ACHN (cell line): ENCODE measurements at regions not wholly inside any gene's neighbourhood (a gene's known extent, or its start where the extent isn't known, plus 50 kb on each side); places are given as distances from the start of the nearest gene placed in this dataset.

Experiments
- DNase-seq: peaks from one replicate; pipeline ENCODE4 v3.0.0-alpha.2; 2015
- in situ Hi-C: cut with HindIII; loops from 2 replicates; pipeline ENCODE4 v1.10.0; 2017; ENCODE audit warnings: low sequenced_read_pairs, low pct_ligation_motif_present, low pct_unique_long_range_greater_than_20kb

GRCh38 chr18:72122103-72122502 is 422.0 kb downstream of the CBLN2 start:
- in situ Hi-C loops = no loop called here
- no peak for DNase-seq

- no peak for DNase-seq
- in situ Hi-C loops = no loop called here
These were observed 425.1 kb downstream of the CBLN2 start for GRCh38 chr18:72119082-72119481.

DNA sequence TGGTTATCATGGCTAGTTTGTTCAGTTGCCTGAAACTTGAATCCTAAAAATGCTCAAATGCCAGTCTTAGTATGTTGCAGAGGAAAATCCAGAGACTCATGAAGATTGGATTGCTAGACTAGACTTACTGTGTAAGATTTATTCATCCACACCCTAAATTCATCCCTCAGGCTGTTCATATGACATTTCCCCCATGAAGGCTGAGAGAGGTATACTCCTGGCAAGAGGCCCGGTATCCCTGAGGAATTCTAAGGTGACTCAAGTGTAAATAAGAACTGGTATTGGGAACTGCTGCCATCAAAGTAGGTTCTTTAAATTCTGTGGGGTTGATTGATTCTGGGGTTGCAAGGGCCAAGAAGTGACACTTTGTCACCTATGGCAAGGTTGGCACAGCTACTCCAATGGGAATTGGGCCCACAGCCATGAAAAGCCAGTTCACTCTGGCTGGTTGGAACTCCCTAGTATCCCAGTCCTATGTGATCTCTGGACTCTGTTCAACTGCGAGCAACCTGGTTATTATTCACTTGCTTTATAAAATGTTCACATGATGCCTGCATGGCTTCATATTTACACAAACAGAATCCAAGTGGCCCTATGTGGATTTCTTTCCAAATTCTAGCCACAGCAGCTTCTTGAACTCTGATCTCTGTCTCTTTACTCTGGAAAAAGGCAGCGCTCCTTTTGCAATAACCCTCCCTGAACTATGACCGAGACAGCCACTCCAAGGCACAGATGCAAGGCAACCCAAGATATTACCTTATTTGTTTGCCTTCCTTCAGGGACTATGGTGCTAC is 429.1 kb downstream of the CBLN2 start:
- in situ Hi-C loops = no loop called here
- DNase-seq = no peak

- peak; percentile 47 for DNase-seq
- in situ Hi-C loops = no loop called here
These were observed 436.3 kb downstream of the CBLN2 start for GRCh38 chr18:72107647-72108383.

GRCh38 chr18:72104851-72105250 is 439.3 kb downstream of the CBLN2 start:
- in situ Hi-C loops = no loop called here
- DNase-seq = no peak

GRCh38 chr18:72102412-72102811 is 441.7 kb downstream of the CBLN2 start:
- DNase-seq = no peak
- in situ Hi-C loops = no loop called here

DNA sequence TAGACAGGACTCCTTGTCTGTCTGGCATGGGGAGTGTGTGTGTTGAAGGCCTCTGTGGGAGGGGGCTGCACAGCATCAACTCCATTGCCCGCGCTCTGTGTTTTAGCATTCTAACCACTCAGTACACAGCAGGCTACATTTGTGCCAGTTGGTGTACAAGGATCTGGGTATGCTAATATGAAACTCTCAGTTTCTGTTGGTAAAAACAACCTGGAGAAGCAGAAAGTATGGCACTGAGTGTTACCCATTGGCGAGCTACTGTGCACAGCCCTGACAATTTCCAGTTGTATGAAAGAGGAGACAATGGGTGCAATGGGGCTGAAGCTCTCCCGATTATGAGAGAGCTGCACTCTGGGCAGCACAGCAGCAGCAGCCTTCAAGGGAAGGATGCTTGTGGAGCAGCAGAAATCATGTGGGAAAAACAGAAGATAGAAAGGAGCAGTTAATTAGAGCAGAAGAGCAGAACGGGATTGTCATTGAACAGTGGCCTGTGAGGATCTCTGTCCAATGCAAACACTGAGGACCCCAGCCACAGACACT is 443.6 kb downstream of the CBLN2 start:
- DNase-seq = no peak
- in situ Hi-C loops = no loop called here

DNA sequence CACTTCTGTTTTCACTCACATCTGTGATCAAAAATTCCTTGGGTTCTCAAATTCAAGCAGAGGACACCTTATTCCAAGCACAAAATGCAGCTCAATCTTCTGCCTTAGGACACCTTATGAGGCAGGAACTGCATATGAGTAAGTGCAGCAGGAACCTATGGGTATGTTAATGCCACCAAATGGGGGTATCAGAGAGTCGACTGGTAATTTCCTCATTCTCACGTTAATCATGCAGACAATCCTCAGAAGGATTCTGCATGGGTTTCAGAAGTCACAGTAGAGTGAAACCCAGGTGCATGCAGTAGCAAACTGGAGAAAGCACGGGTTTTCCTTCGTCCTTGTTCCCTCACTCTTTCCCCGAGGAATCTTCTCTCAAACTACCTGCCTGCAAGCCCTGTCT is 452.8 kb downstream of the CBLN2 start:
- in situ Hi-C loops = no loop called here
- DNase-seq = no peak

- no peak for DNase-seq
- in situ Hi-C loops = no loop called here
These were observed 454.7 kb downstream of the CBLN2 start for GRCh38 chr18:72089432-72089831.

GRCh38 chr18:72086421-72086820 is 457.7 kb downstream of the CBLN2 start:
- DNase-seq = peak; percentile 47

GRCh38 chr18:72075040-72075439 is 469.1 kb downstream of the CBLN2 start:
- DNase-seq = peak; percentile 28
- in situ Hi-C loops = no loop called here

More at GRCh38 chr18:72086421-72086820, 457.7 kb downstream of the CBLN2 start:
- in situ Hi-C loops = no loop called here

DNA sequence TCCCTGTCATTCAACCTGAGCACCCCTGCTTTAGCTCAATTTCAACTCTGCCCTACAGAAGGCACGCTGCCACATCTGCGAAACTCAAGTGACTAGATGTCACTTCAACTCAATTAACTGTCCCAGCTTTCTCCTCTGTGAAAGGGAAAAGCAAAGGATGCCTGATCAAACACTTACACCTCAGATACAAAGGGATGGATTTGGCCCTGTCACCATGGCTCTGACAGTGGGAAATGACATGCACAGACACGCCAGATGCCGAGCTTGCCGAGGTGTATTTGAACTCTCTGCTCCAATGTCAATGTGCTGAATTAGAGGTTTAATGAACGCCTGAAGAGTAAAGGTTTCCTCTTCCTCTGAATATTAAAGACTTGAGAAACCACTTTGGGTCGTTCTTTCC is 481.1 kb downstream of the CBLN2 start:
- DNase-seq = no peak
- in situ Hi-C loops = no loop called here

DNA sequence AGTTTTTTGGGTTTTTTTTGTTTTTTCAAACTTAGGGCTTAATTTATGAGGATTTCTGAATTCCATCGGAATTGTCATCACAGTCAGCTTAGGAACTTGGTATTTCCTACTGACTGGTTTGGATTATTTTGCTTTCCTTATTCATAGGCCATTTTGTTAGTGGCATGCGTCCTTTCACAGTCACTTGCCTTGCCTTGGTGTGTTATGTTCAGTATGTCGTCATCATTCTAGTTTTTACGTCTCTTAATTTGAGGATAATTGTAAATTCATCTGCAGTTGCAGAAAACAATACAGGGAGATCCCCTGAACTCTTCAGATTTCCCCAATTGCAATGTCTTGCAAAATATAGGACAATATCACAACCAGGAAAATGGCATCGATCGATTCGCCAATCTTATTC is 485.3 kb downstream of the CBLN2 start:
- DNase-seq = no peak
- in situ Hi-C loops = no loop called here

GRCh38 chr18:72056171-72056570 is 488.0 kb downstream of the CBLN2 start:
- no peak for DNase-seq
- in situ Hi-C loops = no loop called here

GRCh38 chr18:72041313-72042032 is 502.7 kb downstream of the CBLN2 start:
- no peak for DNase-seq
- in situ Hi-C loops = no loop called here

- DNase-seq = no peak
- in situ Hi-C loops = no loop called here
These were observed 530.7 kb downstream of the CBLN2 start for GRCh38 chr18:72013427-72013850.

- in situ Hi-C loops = no loop called here
- DNase-seq = no peak
These were observed 545.5 kb downstream of the CBLN2 start for GRCh38 chr18:71998547-71999097.

DNA sequence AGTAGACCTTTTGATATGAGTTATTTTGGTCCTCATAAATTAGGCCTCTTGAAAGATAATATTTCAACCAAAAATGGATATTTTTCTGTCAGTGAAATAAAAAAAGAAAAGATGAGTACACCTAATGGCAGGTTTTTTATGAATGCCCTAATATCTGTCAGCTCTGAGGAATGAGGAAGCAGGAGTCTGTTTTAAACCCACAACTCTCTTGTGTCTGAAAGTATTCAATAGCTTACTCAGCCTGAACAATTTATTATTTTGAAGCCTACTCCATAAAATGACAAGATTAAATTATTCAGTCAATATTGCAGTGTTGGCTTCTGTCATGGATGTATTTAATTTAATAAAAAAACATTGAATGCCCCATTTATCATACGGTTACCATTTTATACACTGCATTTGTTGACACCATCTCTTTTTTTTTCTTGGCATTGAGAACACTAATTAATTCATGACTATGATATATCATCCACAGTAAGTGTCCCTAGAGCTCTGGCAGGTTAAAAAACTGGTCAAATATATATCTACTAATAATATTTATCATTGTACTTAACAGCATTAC is 548.2 kb downstream of the CBLN2 start:
- in situ Hi-C loops = no loop called here
- peak; percentile 23 for DNase-seq
